ENCODE measurements at regions not wholly inside any gene's neighbourhood (a gene's known extent, or its start where the extent isn't known, plus 50 kb on each side); places are given as distances from the start of the nearest gene placed in this dataset.

GRCh38 chrX:99078301-99078700 is 1331.8 kb downstream of the PCDH19 start:
- no peak for TF ChIP-seq Cebpa-rat (IDR thresholded peaks at IDR 0.05)
- H4K20me1 ChIP-seq: no peaks in the 10 kb centered on the region

DNA sequence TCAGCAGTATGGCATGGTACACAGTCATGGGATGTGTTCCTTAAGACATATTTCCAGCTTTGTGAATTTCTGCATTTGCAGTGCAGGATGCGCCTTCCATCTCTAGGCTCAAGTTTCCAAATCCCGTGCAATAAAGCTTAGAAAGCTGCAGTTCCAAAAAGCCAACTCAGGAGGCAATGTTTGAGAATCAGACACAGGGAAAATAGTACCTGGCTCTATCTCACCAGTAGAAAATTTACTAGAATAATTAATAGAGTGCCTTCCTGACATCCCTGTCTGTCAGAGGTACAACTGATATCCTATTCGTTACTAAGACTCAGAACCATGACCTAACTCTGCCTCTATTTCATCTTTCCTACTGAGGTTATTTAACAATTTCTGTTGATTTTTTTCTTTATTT is 1333.0 kb downstream of the PCDH19 start:
- Histone ChIP-seq H3K4me1 (no peaks in the 10 kb centered on the region), H3K4me3 (no peak overlapping the region), H3K9me3 (no peaks in the 10 kb centered on the region), H4K20me1 (no peaks in the 10 kb centered on the region), H3K27ac (no peak overlapping the region), H3K36me3 (no peaks in the 10 kb centered on the region), H3K4me2 (no peak overlapping the region), H3K9ac (no peak overlapping the region), H3K27me3 (peaks cover 59% of the 10 kb centered on the region)
- TF ChIP-seq Cebpa-rat (IDR thresholded peaks at IDR 0.05): no peak

More at GRCh38 chrX:99078301-99078700, 1331.8 kb downstream of the PCDH19 start:
- no peaks in the 10 kb centered on the region for H3K36me3 ChIP-seq
- peaks cover 55% of the 10 kb centered on the region for H3K27me3 ChIP-seq
- H3K4me3 ChIP-seq: no peak overlapping the region
- no peak overlapping the region for H3K9ac ChIP-seq
- H3K27ac ChIP-seq: no peak overlapping the region
- H3K4me2 ChIP-seq: no peak overlapping the region
- no peaks in the 10 kb centered on the region for H3K9me3 ChIP-seq
- no peaks in the 10 kb centered on the region for H3K4me1 ChIP-seq

- Histone ChIP-seq H4K20me1 (no peaks in the 10 kb centered on the region), H3K27me3 (peaks cover 78% of the 10 kb centered on the region), H3K9me3 (no peaks in the 10 kb centered on the region), H3K4me3 (no peak overlapping the region), H3K36me3 (no peaks in the 10 kb centered on the region), H3K4me2 (no peak overlapping the region), H3K4me1 (no peaks in the 10 kb centered on the region), H3K27ac (no peak overlapping the region), H3K9ac (no peak overlapping the region)
- no peak for TF ChIP-seq Cebpa-rat (IDR thresholded peaks at IDR 0.05)
Observed at GRCh38 chrX:99073551-99073950, 1336.5 kb downstream of the PCDH19 start.

- Histone ChIP-seq H3K4me3 (no peak overlapping the region), H4K20me1 (no peaks in the 10 kb centered on the region), H3K4me1 (no peaks in the 10 kb centered on the region), H3K9me3 (peaks cover 4% of the 10 kb centered on the region; the same call in 1 of the 2 replicates), H3K36me3 (no peaks in the 10 kb centered on the region), H3K4me2 (no peak overlapping the region), H3K27me3 (peaks cover 76% of the 10 kb centered on the region), H3K9ac (no peak overlapping the region), H3K27ac (no peak overlapping the region)
- TF ChIP-seq Cebpa-rat (IDR thresholded peaks at IDR 0.05): no peak
Observed at GRCh38 chrX:99051639-99052038, 1358.4 kb downstream of the PCDH19 start.

- Histone ChIP-seq H3K9ac (no peak overlapping the region), H3K9me3 (no peaks in the 10 kb centered on the region), H3K4me1 (no peaks in the 10 kb centered on the region), H3K27ac (no peak overlapping the region), H3K4me2 (no peak overlapping the region), H4K20me1 (no peaks in the 10 kb centered on the region; the same call in 1 of the 2 replicates), H3K27me3 (peaks cover 70% of the 10 kb centered on the region), H3K4me3 (no peak overlapping the region), H3K36me3 (no peaks in the 10 kb centered on the region)
- TF ChIP-seq Cebpa-rat (IDR thresholded peaks at IDR 0.05): no peak
Observed at GRCh38 chrX:99033226-99033901, 1376.7 kb downstream of the PCDH19 start.

- H3K4me3 ChIP-seq: no peak overlapping the region
- H3K27ac ChIP-seq: no peak overlapping the region
Observed at GRCh38 chrX:99010957-99011356, 1399.1 kb downstream of the PCDH19 start.

DNA sequence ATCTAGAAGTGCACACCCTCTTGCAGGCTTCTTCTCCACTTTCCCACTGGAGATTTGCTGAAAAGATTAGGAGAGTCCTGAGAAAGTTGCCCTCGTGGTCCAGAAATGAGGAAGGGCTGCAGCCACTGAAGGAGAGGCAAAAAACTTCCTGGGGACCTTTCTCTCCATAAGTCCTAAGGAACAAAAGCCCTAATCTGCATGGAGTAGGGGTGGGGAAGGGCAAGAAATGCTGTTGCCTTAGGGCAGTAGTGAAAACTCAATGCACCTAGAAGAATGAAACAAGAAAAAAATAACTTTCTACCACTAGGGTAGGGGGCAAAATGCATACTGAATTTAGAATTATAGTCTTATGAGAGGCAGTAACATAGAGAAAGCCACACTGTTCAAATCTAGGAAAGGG is 1408.8 kb downstream of the PCDH19 start:
- Histone ChIP-seq H3K36me3 (no peaks in the 10 kb centered on the region), H3K9ac (no peak overlapping the region), H3K9me3 (peaks cover 13% of the 10 kb centered on the region; the same call in 1 of the 2 replicates), H3K4me3 (no peak overlapping the region), H4K20me1 (no peaks in the 10 kb centered on the region), H3K27me3 (peaks cover 77% of the 10 kb centered on the region), H3K4me2 (no peak overlapping the region), H3K27ac (no peak overlapping the region), H3K4me1 (no peaks in the 10 kb centered on the region)
- no peak for TF ChIP-seq Cebpa-rat (IDR thresholded peaks at IDR 0.05)

More at GRCh38 chrX:99010957-99011356, 1399.1 kb downstream of the PCDH19 start:
- H3K9me3 ChIP-seq: peaks cover 15% of the 10 kb centered on the region
- H3K4me1 ChIP-seq: no peaks in the 10 kb centered on the region
- H3K36me3 ChIP-seq: no peaks in the 10 kb centered on the region
- no peak overlapping the region for H3K4me2 ChIP-seq
- TF ChIP-seq Cebpa-rat (IDR thresholded peaks at IDR 0.05): no peak
- no peaks in the 10 kb centered on the region for H4K20me1 ChIP-seq
- no peak overlapping the region for H3K9ac ChIP-seq
- H3K27me3 ChIP-seq: peaks cover 68% of the 10 kb centered on the region

DNA sequence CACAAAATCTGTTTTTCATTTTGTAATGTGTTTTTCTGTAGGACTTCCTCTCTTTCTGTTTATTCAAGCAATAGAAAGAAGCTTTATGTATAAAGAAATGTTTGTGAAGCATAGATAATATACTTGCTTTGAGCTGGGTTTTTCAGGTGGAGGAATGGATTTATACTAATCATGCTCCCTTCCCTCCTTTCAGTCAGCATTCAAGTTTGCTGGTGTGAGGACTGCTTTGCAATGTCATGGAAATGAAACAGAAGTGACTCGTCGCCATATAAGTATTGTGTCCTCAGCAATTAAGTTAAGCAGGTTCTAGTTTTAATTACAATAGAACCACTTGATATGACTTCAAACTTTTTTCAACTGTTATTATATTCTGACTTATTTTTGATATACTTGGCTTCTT is 1447.1 kb downstream of the PCDH19 start:
- H4K20me1 ChIP-seq: no peaks in the 10 kb centered on the region

GRCh38 chrX:98956014-98956413 is 1454.1 kb downstream of the PCDH19 start:
- Histone ChIP-seq H3K9me3 (peaks cover 8% of the 10 kb centered on the region), H3K27me3 (peaks cover 32% of the 10 kb centered on the region)

More for the DNA sequence above, 1447.1 kb downstream of the PCDH19 start:
- H3K27ac ChIP-seq: no peak overlapping the region
- peaks cover 55% of the 10 kb centered on the region for H3K27me3 ChIP-seq
- H3K4me1 ChIP-seq: no peaks in the 10 kb centered on the region
- no peaks in the 10 kb centered on the region for H3K9me3 ChIP-seq
- H3K4me3 ChIP-seq: no peak overlapping the region
- H3K36me3 ChIP-seq: no peaks in the 10 kb centered on the region
- no peak overlapping the region for H3K4me2 ChIP-seq
- no peak overlapping the region for H3K9ac ChIP-seq
- no peak for TF ChIP-seq Cebpa-rat (IDR thresholded peaks at IDR 0.05)

GRCh38 chrX:98939456-98939855 is 1470.6 kb downstream of the PCDH19 start:
- H3K9me3 ChIP-seq: no peaks in the 10 kb centered on the region
- no peaks in the 10 kb centered on the region for H3K4me1 ChIP-seq
- H4K20me1 ChIP-seq: no peaks in the 10 kb centered on the region
- no peak overlapping the region for H3K27ac ChIP-seq
- H3K9ac ChIP-seq: no peak overlapping the region
- H3K4me3 ChIP-seq: no peak overlapping the region
- no peak for TF ChIP-seq Cebpa-rat (IDR thresholded peaks at IDR 0.05)
- no peak overlapping the region for H3K4me2 ChIP-seq
- H3K36me3 ChIP-seq: no peaks in the 10 kb centered on the region
- peaks cover 56% of the 10 kb centered on the region for H3K27me3 ChIP-seq

More at GRCh38 chrX:98956014-98956413, 1454.1 kb downstream of the PCDH19 start:
- H3K4me3 ChIP-seq: no peak overlapping the region
- H3K4me2 ChIP-seq: no peak overlapping the region
- no peaks in the 10 kb centered on the region for H4K20me1 ChIP-seq
- no peak overlapping the region for H3K27ac ChIP-seq
- no peak for TF ChIP-seq Cebpa-rat (IDR thresholded peaks at IDR 0.05)
- H3K4me1 ChIP-seq: no peaks in the 10 kb centered on the region
- no peak overlapping the region for H3K9ac ChIP-seq
- H3K36me3 ChIP-seq: no peaks in the 10 kb centered on the region

All from BLaER1 (cell line).